Testis (tissue), 2 donors: ENCODE measurements at regions not wholly inside any gene's neighbourhood (a gene's known extent, or its start where the extent isn't known, plus 50 kb on each side); places are given as distances from the start of the nearest gene placed in this dataset.

ENCODE experiments used
- CTCF ChIP-seq, 3 experiments: fragments of 450-650 bp in 2 of 3; fragments of 200-600 bp in 1 of 3; sonication (generic) in 1 of 3; IDR thresholded peaks; one replicate each; pipeline ENCODE4 v1.5.1; 2016 to 2019; ENCODE audit warnings: antibody characterized with exemption in 3 of 3, mild to moderate bottlenecking in 2 of 3, moderate library complexity in 1 of 3
- POLR2A ChIP-seq: fragments of 450-650 bp; IDR thresholded peaks from one replicate; pipeline ENCODE4 v1.6.1; 2017; ENCODE audit warnings: antibody characterized with exemption, mild to moderate bottlenecking, moderate library complexity

- TF ChIP-seq CTCF (IDR thresholded peaks at IDR 0.05) (no peak), POLR2A (no peak)
Observed at GRCh38 chr4:138702190-138702824, 313.3 kb upstream of the NOCT start.
